B cell (primary cell): ENCODE measurements at regions not wholly inside any gene's neighbourhood (a gene's known extent, or its start where the extent isn't known, plus 50 kb on each side); places are given as distances from the start of the nearest gene placed in this dataset.

Experiments
- ATAC-seq: fragments of 200-7000 bp; cut with Tn5 transposase; one replicate; pipeline ENCODE4 v1.10.0; 2021; ENCODE audit warnings: low read depth, mild to moderate bottlenecking, moderate number of reproducible peaks, moderate library complexity
- CTCF ChIA-PET: fragments of 350-600 bp; sonication (Branson Sonifier 250); formaldehyde crosslinking; loops from one replicate; lab custom pipeline; 2021; ENCODE audit warnings: antibody characterized with exemption, inconsistent platforms; lab: Charles Lee
- POLR2A ChIA-PET: fragments of 350-600 bp; sonication (Branson Sonifier 250); formaldehyde crosslinking; loops from one replicate; lab custom pipeline; 2021; ENCODE audit warnings: antibody characterized with exemption; lab: Charles Lee
- DNase-seq: peaks from one replicate; pipeline ENCODE4 v3.0.0; 2013
- H2AFZ ChIP-seq: 2 replicates; pipeline ENCODE4 v1.6.1; 2012; ENCODE audit warnings: mild to moderate bottlenecking, low read depth, low read length; ENCODE audit not compliant: insufficient read depth, poor library complexity, severe bottlenecking
- H3K27ac ChIP-seq, 2 donors: 1 replicate in 1 of 2; 2 replicates in 1 of 2; pipeline ENCODE4 v1.5.1; 2012 to 2013; ENCODE audit warnings: low read length in 2 of 2, mild to moderate bottlenecking in 2 of 2, moderate library complexity in 1 of 2
- H3K27me3 ChIP-seq, 4 experiments: fragments of 200-600 bp in 1 of 4; sonication (generic) in 1 of 4; replicated peaks in 1 of 4; 1 replicate in 2 of 4; 2 replicates in 2 of 4; pipeline versions ENCODE4 v1.6.1 to v1.7.0; 2013 to 2016; ENCODE audit warnings: low read length in 3 of 4, mild to moderate bottlenecking in 2 of 4, mixed read lengths in 1 of 4, moderate library complexity in 1 of 4; ENCODE audit not compliant: insufficient read depth in 4 of 4, control insufficient read depth in 3 of 4; ENCODE audit errors: control extremely low read depth in 1 of 4
- H3K36me3 ChIP-seq, 2 experiments: replicated peaks in 1 of 2; 1 replicate in 1 of 2; 2 replicates in 1 of 2; pipeline versions ENCODE4 v1.6.1 to v1.7.1; 2013; ENCODE audit warnings: low read length in 1 of 2; ENCODE audit not compliant: insufficient read depth in 2 of 2, control insufficient read depth in 1 of 2; ENCODE audit errors: control extremely low read depth in 1 of 2, extremely low read depth in 1 of 2
- H3K4me1 ChIP-seq, 2 donors: fragments of 200-600 bp in 1 of 2; sonication (generic) in 1 of 2; 1 replicate in 1 of 2; 2 replicates in 1 of 2; pipeline versions ENCODE4 v1.5.1 to v1.6.1; 2013 to 2017; ENCODE audit warnings: low read length in 2 of 2; ENCODE audit not compliant: control insufficient read depth in 2 of 2, insufficient read depth in 2 of 2
- H3K4me2 ChIP-seq: replicated peaks from 2 replicates; pipeline ENCODE3; 2012; ENCODE audit warnings: mild to moderate bottlenecking, low read depth, low read length; ENCODE audit not compliant: poor library complexity, severe bottlenecking
- H3K4me3 ChIP-seq, 5 experiments: fragments of 200-600 bp in 1 of 5; sonication (generic) in 1 of 5; 1 replicate in 3 of 5; 2 replicates in 2 of 5; pipeline versions ENCODE4 v1.5.1 to v1.7.0; 2011 to 2016; ENCODE audit warnings: low read length in 4 of 5, mild to moderate bottlenecking in 4 of 5, low read depth in 2 of 5, control low read depth in 1 of 5, moderate library complexity in 1 of 5; ENCODE audit not compliant: insufficient read depth in 1 of 5; ENCODE audit errors: control extremely low read depth in 1 of 5, extremely low read depth in 1 of 5
- H3K79me2 ChIP-seq: fragments of 200-600 bp; sonication (generic); one replicate; pipeline ENCODE4 v1.6.0; 2016; ENCODE audit warnings: low read length; ENCODE audit not compliant: control insufficient read depth, insufficient read depth
- H3K9ac ChIP-seq: fragments of 200-600 bp; sonication (generic); 2 replicates; pipeline ENCODE4 v1.6.1; 2017; ENCODE audit warnings: mild to moderate bottlenecking, low read length, moderate library complexity
- H3K9me3 ChIP-seq, 3 donors: one replicate each; pipeline versions ENCODE4 v1.6.1 to v1.7.1; 2013; ENCODE audit warnings: low read length in 2 of 3; ENCODE audit not compliant: control insufficient read depth in 2 of 3, insufficient read depth in 1 of 3; ENCODE audit errors: control extremely low read depth in 1 of 3
- H4K20me1 ChIP-seq: 2 replicates; pipeline ENCODE4 v1.6.0; 2012; ENCODE audit warnings: mild to moderate bottlenecking, low read length; ENCODE audit not compliant: insufficient read depth, control insufficient read depth, poor library complexity, severe bottlenecking
- H3K27ac Mint-ChIP-seq: one replicate; pipeline ENCODE4 v1.8.0; 2021; ENCODE audit warnings: mixed read lengths
- H3K27me3 Mint-ChIP-seq: one replicate; pipeline ENCODE4 v1.8.0; 2021; ENCODE audit warnings: mixed read lengths
- H3K4me1 Mint-ChIP-seq: one replicate; pipeline ENCODE4 v1.8.0; 2021; ENCODE audit warnings: mixed read lengths
- H3K4me3 Mint-ChIP-seq: one replicate; pipeline ENCODE4 v1.8.0; 2021; ENCODE audit warnings: mixed read lengths
- H3K9me3 Mint-ChIP-seq: one replicate; pipeline ENCODE4 v1.8.0; 2022; ENCODE audit warnings: mixed read lengths; ENCODE audit not compliant: insufficient read depth
- CTCF ChIP-seq: fragments of 200-600 bp; IDR thresholded peaks from one replicate; pipeline ENCODE4 v1.8.0; 2022; ENCODE audit warnings: antibody characterized with exemption, mild to moderate bottlenecking
- EZH2 ChIP-seq: IDR thresholded peaks from 2 replicates; pipeline ENCODE4 v1.6.1; 2012; ENCODE audit warnings: borderline replicate concordance, low read depth, mild to moderate bottlenecking, moderate library complexity, low read length; ENCODE audit not compliant: insufficient read depth, poor library complexity, severe bottlenecking
- WGBS: methylation state at CpG from one replicate; pipeline ENCODE4 v1.1.5; 2013; ENCODE audit warnings: missing lambda C conversion rate; ENCODE audit not compliant: insufficient coverage; 5-methylcytosine and 5-hydroxymethylcytosine counted together
- intact Hi-C: fragments of 100-400 bp; cut with micrococcal nuclease; formaldehyde crosslinking; loops from one replicate; pipeline ENCODE4 v1.10.0; 2022

GRCh38 chr14:39580696-39581095 is 148.5 kb upstream of the FBXO33 start:
- H3K9me3 Mint-ChIP-seq: peaks cover 2% of the 10 kb centered on the region
- ATAC-seq: no peak

GRCh38 chr14:39576736-39577135 is 144.5 kb upstream of the FBXO33 start:
- ATAC-seq (no peak), DNase-seq (no peak)
- H3K27ac Mint-ChIP-seq: no peak overlapping the region
- TF ChIP-seq EZH2 (no peak), CTCF (no peak)
- H3K27me3 ChIP-seq: no peaks in the 10 kb centered on the region
- H3K4me3 Mint-ChIP-seq: no peak overlapping the region
- no peak overlapping the region for H3K27ac ChIP-seq
- POLR2A ChIA-PET: no interaction called here
- no peaks in the 10 kb centered on the region for H3K4me1 Mint-ChIP-seq
- H3K27me3 Mint-ChIP-seq: no peaks in the 10 kb centered on the region
- CTCF ChIA-PET: no interaction called here
- H2AFZ ChIP-seq: no peak overlapping the region
- intact Hi-C loops: no loop called here
- H3K4me1 ChIP-seq: no peaks in the 10 kb centered on the region
- peaks cover 3% of the 10 kb centered on the region for H3K9me3 Mint-ChIP-seq
- H3K79me2 ChIP-seq: no peaks in the 10 kb centered on the region
- no peak overlapping the region for H3K4me2 ChIP-seq
- no peaks in the 10 kb centered on the region for H3K36me3 ChIP-seq
- no peak overlapping the region for H3K4me3 ChIP-seq
- no CpG with 5 or more reads among the region's 1 CpG for WGBS
- no peaks in the 10 kb centered on the region for H4K20me1 ChIP-seq
- H3K9me3 ChIP-seq: peaks cover 0 to 14% (median 4%) of the 10 kb centered on the region in 3 donors
- H3K9ac ChIP-seq: no peak overlapping the region

More at GRCh38 chr14:39580696-39581095, 148.5 kb upstream of the FBXO33 start:
- Mint-ChIP-seq H3K4me3 (no peak overlapping the region), H3K27ac (no peak overlapping the region), H3K4me1 (no peaks in the 10 kb centered on the region), H3K27me3 (no peaks in the 10 kb centered on the region)
- Histone ChIP-seq H3K9ac (no peak overlapping the region), H3K9me3 (peaks cover 0 to 8% (median 4%) of the 10 kb centered on the region in 3 donors), H3K4me2 (no peak overlapping the region), H3K27me3 (no peaks in the 10 kb centered on the region), H3K79me2 (no peaks in the 10 kb centered on the region), H2AFZ (no peak overlapping the region), H3K4me1 (no peaks in the 10 kb centered on the region), H3K27ac (no peak overlapping the region), H4K20me1 (no peaks in the 10 kb centered on the region), H3K4me3 (no peak overlapping the region), H3K36me3 (no peaks in the 10 kb centered on the region)
- intact Hi-C loops: no loop called here
- CTCF ChIA-PET: no interaction called here
- TF ChIP-seq CTCF: no peak
- no peak for TF ChIP-seq EZH2
- POLR2A ChIA-PET: no interaction called here
- WGBS: no CpG with 5 or more reads among the region's 1 CpG
- no peak for DNase-seq
